Ramos (cell line): ENCODE measurements at regions not wholly inside any gene's neighbourhood (a gene's known extent, or its start where the extent isn't known, plus 50 kb on each side); places are given as distances from the start of the nearest gene placed in this dataset.

Experiments used
- in situ Hi-C: fragments of 300-500 bp; cut with MboI; formaldehyde crosslinking; loops from one replicate; pipeline ENCODE4 v1.14.3; 2022; ENCODE audit warnings: low sequenced_read_pairs; ENCODE audit not compliant: unreplicated experiment

DNA sequence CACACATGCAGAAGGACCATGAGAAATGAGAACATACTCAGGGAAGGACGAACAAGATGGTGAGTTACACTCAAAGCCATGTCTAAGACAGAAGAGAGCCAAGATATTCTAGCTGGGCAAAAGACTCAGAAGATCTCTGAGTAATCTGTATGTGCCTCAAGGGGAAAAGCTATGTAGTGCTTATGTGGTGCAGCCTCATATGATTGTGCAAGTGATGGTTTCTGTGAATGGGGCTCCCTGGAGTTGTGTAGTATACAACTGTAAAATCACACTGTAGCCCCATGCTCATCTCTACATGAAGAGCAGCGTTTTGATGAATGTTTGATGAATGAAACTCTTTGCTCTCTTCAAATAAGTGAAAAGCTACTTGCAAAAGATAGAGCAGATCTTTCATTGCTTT lies 57.5 kb downstream of the OSR1 start:
- in situ Hi-C loops = no loop called here

DNA sequence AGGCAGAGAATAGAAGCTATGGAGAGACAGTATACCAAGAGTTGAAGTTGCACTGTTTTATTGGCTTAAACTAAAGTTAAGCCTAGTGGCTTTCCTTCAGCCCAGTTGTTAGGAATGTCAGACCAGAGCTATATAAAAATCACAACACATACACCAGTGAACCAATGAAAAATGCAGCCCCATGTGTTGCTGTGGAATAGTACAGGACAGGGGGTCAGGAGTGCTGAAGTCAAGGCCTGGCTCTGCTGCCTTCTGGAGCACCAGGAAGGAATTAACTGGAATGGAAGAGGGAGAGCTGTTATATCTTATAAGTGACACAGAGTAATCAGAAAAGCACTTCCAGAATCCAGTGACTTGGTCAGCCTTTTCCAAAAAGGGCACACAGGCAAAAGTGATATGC lies 58.9 kb downstream of the OSR1 start:
- in situ Hi-C loops = no loop called here

DNA sequence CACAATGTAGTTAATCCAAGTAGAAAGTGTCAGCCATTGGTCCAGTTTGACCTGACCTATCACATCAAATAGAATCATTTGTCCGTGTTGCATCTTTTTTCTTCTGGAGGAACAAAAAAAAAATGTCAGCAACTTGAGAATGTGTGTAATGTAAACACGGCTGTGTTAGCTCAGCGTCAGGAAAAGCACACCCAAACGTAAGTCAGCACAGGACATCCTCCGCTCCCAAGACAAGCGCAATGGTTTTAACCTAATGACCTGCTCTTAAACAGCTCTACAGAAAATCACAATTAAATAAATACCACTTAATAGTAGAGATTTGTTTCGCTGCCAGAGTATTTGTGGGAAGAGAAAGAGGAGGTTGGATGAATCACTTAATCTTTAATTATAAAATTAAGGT lies 59.4 kb downstream of the OSR1 start:
- in situ Hi-C loops = no loop called here

DNA sequence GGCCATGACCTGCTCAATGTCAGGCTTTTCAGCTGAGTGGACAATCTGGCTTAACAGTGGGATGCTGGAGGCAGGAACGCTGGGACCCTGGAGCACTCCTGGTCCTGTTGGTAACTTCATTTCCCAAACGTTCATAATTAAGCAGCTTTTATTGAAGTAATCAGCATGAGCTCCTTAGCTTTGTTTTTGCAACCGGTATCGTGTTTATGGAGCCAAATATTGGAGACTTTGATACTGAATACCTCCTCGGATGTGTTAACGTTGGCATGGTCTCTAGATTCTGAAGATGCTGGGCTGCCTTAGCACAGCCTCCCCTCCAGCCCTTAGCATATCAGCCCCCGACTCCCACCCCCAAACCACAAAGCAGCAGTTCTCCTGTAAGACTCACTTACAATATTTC lies 60.7 kb downstream of the OSR1 start:
- in situ Hi-C loops = no loop called here

DNA sequence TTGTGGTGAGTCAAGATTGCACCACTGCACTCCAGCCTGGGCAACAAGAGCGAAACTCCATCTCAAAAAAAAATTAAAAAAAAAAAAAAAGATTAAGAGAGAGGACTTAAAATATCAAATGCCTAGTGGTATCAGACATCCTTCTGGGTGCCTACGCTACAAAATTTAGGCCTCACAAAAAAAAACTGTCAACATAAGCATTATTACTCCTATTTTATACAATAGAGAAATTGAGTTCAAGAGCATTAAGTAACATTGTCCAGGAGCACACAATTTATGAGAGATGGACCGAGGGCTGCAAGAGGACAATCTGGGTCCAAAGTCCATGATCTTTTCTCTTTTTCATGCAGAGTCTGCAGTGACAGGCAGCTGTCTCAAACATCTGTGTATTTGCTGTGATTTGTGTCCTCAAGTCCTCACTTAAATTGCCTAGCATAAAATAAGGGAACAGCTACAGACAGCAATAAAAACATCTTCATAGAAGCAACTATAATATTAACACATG lies 62.4 kb downstream of the OSR1 start:
- in situ Hi-C loops = no loop called here

- in situ Hi-C loops = no loop called here
These were observed 66.4 kb downstream of the OSR1 start for GRCh38 chr2:19292007-19292406.

- in situ Hi-C loops = no loop called here
These were observed 70.1 kb downstream of the OSR1 start for GRCh38 chr2:19288291-19288690.

DNA sequence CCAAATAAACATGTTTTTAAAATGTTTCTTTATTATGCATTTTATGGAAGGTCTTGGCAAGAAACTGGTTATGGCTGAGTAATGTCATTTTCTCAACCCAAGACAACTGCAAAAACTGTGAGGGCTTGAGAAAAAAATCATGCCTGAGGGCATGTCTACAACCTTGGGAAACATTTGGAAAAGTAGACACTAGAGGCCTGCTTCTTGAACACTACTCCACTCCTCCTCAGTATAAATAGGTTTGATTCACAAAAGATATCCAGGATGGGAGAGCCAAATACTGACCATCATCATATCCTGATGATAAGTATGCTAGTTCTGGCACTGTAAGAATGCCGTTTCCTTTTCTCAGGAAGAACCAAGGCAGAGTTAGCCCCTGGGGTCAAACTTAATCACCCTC lies 71.1 kb downstream of the OSR1 start:
- in situ Hi-C loops = no loop called here

DNA sequence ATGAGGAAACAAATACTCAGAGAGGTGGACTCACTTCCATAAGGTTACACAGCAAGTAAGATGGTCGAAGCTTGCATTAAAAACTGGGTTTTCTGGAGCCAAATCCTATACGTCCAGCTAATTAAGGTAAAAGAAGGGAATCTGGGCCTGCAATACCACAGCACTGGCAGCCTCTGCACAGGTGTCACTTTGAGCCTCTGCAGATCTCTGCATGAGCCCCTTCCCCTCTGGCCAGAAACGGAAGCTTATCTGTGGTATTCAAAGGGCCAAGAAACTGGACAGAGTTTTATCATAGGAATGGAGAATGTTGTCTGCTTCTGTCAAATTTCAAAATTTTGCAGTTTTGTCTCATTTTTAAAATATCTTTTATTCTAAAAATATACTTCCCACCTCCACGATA lies 76.1 kb downstream of the OSR1 start:
- in situ Hi-C loops = no loop called here

GRCh38 chr2:19274439-19274838 lies 84.0 kb downstream of the OSR1 start:
- in situ Hi-C loops = no loop called here

DNA sequence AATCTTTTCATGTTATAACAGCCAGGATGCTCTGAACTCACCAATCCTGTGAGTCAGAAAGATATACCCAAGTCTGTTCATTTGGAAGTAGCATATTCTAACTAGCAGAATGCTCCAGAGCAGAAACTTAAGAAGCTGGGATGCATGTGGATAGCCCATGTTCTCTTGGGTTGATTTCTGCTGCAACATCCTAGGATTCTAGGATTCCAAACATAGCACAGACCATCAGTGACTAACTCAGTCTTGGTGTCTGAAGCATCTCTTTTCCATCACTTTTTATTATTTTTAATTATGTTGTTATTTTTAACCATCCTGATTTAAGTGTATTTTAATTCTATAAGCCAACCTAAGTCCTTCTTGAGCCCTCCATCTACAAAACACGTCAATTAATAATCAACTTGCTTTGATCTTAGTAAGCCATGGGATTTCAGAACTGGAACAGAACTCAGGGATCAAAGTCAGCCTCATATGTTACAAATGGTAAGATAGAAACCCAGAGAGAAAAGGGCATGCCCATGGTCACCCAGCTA lies 85.4 kb downstream of the OSR1 start:
- in situ Hi-C loops = no loop called here

GRCh38 chr2:19272039-19272438 lies 86.4 kb downstream of the OSR1 start:
- in situ Hi-C loops = no loop called here

DNA sequence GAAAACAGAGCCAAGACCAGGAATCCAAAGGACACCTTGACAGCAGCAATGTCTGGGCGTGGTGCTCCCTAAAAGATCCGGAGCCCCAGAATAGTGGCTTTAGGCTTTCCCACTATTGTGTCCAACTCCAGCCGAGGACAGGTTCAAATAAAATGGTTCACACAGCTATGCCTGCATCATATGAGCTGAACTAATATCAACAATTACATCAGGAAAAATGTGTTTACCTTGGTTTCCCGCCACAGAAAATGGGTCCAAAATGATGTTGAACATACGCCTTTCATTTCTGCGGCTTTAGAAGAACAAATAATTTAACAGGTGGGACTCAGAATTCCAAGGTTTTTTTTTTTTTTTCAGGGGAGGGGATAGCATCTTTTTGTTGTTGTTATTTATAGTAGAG lies 93.6 kb downstream of the OSR1 start:
- in situ Hi-C loops = no loop called here

DNA sequence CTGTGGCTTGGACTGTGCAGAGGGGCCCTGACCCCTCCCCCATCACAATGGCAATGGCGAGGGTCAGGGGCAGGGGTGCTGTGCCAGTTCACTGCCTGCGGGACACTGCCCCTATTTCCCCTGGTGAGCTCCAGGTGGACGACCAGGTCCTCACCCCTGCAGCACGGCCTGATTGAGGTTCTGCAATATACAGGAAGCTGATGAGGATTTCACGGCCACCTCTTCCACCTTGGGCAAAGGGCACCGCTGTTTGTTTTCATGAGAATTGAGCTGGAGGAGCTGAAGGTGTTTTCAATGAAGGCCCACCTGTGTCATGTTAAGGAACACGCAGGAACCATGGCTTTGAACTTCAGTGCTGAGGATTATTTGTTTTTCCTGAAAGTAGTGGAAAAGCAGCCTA lies 96.3 kb downstream of the OSR1 start:
- in situ Hi-C loops = no loop called here

DNA sequence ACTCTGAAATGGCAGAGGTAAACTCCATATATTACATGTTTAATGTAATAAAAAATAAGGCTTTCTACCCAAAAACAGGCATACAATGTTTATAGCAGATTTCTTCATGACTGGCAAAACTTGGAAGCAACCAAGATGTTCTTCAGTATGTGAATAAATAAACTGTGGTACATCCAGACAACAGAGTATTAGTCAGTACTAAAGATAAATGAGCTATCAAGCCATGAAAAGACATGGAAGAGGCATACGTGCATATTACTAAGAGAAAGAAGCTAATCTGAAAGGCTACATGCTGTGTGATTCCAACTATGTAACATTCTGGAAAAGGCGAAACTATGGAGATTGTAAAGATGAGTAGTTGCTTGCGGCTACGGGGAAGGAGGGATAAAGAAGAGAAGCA lies 97.4 kb downstream of the OSR1 start:
- in situ Hi-C loops = no loop called here

DNA sequence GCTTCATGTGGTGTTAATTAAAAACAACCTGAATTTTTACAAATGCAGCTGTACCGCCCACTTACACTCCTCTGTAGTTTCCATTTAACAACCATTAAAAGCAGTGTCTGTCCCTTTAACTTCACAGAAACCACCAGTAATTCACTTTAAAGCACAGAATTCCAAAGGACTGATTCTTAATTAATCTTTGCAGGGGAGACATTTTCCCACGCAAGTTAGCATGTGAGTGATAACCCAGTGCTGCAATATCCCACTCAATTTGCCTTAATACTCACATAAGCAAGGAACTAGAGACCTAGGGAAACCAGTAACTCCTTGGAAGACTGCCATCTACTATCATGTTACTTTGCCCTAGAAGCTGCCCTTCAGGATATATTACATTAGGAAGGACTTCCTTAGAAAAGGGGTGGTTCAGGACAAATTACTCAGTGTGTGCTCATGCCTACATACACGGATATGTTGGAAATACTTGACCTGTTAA lies 102.3 kb downstream of the OSR1 start:
- in situ Hi-C loops = no loop called here

GRCh38 chr2:19255481-19255880 lies 102.9 kb downstream of the OSR1 start:
- in situ Hi-C loops = no loop called here

GRCh38 chr2:19251554-19251953 lies 106.9 kb downstream of the OSR1 start:
- in situ Hi-C loops = no loop called here

- in situ Hi-C loops = no loop called here
These were observed 107.5 kb downstream of the OSR1 start for GRCh38 chr2:19250906-19251305.

DNA sequence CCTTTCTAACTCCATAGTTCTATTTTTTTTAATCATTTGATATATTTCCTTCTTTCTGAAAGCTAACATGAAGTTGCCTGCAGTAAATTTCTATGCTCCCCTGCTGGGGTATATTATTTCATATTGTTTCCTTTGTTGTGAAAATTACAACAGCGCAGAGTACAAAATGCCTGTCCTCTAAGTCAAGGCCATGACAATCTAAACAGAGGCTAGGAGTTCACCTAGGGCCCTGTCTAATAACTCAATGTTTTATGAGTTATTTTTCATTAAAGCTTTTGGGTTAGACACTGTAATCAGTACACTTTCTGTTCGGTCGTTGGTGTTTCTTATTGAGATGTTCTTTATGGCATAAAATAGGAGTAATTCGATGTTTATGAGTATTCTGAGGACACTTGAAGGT lies 111.2 kb downstream of the OSR1 start:
- in situ Hi-C loops = no loop called here

DNA sequence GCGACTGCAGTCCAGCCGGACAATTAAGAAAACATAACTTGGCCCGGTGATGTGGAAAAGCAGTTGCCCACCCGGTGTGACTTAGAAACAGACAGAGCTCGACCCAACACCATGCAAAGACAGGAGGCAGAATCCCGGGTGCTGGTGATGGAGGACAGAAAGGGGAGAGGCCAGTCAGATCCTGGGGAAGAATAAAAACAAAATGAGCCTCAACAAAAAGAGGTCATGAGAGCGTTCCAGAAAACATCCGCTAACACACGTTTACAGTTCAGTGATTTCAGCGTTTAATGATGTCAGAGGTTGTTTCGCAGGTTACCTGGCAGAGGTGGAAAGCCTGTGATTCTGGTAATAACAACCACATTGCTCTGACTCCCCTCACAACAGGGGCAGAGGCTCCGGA lies 111.9 kb downstream of the OSR1 start:
- in situ Hi-C loops = no loop called here

DNA sequence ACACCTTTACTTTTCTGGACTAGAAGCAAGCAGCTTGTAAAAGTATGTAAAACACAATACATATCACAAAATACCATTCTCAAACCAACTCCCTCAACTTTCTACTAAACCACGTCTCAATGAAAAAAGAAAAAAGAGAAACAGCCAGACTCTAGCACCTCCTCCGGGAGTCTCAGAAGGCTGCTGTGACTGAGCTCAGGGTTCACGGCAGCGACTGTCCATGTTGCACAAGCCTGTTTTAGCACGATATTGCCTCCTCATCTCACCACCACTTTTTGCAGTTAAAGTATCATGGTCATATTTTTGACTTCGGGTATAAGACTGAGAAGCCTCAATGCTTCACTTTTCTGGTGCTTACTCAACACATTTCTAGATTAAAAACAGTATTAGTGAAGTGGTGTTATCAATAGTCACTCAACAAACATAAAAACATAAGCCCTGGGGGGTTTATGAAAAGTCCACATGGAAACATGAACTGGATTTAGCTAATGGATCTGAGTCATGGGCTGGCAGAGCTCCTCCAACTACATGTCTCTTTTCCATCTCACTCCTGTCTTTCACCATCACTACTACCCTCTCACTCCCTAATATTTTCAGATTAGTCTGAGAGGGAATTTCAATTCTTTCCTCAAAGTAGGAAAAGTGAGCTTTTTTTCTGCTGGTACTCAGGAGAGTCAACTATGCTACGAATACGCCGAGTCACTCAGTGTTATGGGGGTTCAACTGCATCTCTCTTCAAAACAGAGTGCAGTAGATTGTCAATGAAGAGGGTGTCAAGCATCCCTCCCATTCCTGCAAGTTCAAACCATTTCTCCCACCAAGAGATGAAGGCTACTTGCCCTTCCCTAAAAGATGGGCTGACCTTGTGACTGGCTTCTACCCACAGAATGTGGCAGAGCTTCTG lies 113.7 kb downstream of the OSR1 start:
- in situ Hi-C loops = no loop called here
